H4 (cell line): ENCODE measurements at regions not wholly inside any gene's neighbourhood (a gene's known extent, or its start where the extent isn't known, plus 50 kb on each side); places are given as distances from the start of the nearest gene placed in this dataset.
A peak's percentile ranks its signal among the peaks of the same experiment; 100 is the strongest.

Experiments
- DNase-seq: peaks from one replicate; pipeline ENCODE4 v3.0.0-alpha.2; 2015; ENCODE audit warnings: low spot score

DNA sequence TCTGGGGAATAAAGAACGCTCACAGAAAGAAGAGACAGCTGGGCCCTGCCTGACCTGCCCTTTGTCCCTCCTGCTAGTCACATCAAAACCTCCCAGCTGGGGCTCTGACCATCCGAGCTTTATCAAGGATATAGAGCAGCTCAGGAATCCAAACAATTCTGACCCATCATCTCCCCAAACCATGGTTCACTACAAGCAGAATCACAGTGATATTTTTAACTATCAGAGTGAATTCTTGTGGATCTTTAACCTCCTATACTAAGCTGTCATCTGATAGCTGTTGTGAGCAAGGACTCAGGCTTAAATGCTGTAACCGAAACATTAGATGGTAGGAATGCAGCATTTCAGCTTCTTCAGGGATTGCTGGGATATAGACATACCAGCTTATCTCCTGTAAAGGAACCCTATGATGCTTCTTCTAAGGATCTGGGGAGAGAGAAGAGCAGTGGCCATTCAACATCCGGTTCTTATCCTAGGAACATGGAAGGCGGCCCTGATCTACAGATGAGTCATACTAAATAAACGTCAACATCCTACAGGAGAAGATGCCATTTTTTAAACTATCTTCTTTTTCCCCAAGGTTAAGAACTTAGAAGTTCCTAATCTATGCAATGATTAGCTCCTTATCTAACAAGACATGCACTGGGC lies 84.7 kb upstream of the AKIP1 start:
- peak; percentile 48 for DNase-seq

DNA sequence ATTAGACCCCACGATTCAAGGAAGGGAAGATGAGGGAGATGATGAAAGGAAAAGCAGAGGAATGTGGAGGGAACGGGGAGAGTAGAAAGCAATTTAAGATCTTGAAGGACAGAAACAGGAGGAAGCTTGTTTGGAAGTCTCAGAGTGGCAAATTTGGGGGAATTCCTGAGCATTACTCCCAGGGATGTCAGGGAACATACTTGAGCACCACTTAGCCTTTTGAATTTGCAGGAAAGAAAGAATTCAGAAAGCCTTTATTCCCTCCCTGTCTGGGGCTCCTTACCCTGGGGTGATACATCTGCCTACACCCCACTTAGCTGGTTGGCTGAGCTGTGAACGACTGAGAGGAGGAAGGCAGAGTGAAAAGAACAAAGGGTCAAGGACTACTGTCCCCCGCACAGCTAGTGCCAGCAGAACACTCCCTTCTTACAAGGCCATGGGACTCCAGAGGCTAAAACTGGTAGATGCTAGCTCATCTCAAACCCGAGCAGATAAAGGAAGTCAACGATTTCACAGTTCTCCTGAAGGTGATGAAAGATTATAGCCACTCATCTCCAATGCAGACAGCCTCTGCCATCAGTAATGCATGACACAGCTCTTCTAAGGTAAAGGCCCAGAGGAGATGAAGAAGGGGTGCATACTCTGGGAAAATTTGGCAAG lies 84.0 kb upstream of the AKIP1 start:
- no peak for DNase-seq

DNA sequence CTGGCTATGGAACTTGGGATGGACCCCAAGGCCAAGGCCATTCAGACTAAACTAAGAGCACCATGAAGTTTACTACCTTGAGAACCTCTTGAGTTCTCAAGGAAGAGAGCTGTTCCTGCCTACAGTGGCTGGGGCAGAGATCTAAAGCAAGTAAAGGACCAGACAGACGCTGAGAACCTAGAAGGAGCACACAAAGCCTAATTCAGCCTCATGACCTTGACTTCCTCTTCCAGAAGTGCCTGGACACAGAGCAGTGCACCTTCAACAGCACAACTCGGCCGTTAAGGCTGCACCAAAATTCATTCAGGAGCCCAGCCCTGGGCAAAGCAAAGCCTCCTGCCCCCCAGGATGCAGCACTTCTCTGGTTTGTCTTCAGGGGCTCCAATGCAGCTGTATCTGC lies 82.9 kb upstream of the AKIP1 start:
- no peak for DNase-seq

DNA sequence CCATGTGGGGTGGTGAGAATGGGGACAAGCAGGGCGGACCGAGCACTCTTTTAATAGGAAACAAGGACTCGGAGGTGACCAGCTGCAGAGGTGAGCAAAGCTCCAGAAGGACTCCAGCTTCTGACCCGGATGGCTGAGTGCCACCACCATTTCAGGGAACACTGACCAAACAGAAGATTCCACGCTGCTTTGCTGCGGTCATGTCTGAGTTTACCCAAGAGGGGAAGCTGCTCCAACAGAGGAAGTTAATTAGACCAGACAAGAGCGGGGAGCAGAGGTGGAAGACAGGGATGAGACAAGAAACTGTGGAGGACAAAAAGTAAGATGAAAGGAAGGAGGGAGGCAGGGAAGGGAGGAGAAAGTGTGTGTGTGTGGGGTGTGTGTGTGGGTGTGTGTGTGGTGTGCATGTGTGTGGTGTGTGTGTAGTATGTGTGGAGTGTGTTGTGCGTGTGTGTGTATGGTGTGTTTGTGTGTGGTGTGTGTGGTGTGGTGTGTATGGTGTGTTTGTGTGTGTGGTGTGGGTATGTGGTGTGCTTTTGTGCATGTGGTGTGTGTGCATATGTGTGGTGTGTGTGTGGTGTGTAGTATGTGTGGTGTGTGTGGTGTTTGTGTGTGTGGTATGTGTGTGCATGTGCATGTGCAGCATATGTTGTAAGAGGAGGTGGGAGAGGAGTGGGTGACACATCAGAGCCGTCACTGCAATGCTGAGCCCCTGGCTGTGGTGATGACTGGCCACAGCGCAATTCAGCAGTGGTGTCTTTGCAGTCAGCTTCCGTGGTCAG lies 82.2 kb upstream of the AKIP1 start:
- DNase-seq = no peak

DNA sequence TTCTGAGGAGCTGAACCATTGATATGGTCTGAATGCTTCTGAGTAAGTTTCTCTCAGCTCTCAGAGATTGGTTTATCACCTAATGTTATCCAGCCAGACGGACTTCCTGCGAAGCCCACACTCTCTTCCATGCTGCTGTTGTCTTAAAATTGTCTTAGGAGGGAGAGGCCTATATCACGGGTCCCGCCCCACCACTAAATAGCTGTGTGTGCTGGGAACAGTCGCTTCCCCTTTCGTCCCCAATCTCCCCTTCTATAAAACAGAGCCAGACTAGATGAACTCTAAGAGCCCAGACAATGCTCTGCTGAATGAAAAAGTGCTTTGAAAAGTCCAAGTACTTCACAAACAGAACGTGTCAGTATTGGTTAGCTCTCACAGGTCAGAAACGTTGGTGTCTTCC lies 81.4 kb upstream of the AKIP1 start:
- no peak for DNase-seq

DNA sequence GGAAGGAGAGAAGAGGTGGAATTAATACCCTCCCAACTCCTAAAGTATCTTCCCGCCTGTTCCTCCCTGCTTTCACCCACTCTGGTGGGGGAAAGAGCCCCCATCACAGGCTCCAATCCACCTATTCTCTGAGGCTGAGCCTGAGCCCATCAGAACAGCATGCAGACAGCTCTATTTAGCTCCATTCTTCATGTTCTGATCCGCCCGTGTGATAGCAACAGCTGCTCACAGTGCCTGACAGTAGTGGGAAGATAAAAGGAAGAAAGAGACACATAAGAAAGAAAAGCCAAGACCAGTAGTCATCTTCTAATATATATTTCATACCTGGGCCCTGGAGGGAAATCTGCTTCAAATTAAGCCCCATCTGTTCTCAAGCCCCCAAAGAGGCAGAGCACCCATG lies 80.3 kb upstream of the AKIP1 start:
- no peak for DNase-seq

DNA sequence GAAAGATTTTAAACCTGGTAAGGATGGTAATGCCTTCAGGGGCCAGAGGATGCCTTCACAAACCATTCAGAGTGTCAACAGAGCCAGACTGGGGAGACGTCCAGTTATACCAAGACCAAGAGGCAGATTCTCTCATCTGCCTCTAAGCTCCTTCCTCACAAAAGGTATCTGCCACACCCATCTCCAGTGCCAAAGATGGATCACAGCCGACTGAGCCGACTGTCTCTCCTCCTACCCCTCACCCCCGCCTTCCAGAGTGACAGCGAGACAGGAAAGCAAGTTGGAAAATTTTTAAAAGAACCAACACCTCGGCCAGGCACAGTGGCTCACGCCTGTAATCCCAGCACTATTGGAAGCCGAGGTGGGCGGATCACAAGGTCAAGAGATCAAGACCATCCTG lies 79.1 kb upstream of the AKIP1 start:
- DNase-seq = no peak

DNA sequence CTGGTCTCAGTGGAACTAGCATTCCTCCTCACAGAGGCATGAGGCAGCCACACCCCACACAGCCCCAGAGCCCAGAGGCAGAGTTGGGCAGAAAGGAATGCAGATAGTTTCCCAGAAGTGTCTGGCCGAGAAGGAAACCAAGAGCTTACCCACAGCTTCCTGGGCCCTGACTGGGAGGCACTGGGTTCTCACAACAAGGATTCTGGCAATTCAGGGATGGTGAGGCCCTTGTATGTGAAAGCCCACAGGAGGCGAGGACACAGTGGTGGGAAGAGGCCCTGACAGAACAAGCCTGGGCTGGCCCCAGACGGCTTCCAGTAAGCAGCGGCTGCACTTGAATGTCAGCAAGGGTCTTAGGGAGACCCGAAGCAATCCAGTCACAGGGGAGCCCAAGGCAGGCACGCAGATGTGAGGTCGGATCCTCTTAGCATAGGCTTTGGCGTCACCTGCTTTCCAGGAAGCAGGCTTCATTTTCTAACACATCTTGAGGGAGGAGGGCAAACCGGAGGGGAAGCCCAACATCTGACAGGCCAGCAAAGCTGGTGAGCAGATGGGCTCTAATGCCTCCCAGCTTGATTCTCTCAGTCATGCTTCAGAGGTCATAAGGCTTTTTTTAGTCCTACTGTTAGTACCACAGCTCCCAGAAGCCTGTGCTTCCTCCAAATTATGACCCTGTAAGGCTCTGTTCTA lies 78.3 kb upstream of the AKIP1 start:
- peak; percentile 85 for DNase-seq

DNA sequence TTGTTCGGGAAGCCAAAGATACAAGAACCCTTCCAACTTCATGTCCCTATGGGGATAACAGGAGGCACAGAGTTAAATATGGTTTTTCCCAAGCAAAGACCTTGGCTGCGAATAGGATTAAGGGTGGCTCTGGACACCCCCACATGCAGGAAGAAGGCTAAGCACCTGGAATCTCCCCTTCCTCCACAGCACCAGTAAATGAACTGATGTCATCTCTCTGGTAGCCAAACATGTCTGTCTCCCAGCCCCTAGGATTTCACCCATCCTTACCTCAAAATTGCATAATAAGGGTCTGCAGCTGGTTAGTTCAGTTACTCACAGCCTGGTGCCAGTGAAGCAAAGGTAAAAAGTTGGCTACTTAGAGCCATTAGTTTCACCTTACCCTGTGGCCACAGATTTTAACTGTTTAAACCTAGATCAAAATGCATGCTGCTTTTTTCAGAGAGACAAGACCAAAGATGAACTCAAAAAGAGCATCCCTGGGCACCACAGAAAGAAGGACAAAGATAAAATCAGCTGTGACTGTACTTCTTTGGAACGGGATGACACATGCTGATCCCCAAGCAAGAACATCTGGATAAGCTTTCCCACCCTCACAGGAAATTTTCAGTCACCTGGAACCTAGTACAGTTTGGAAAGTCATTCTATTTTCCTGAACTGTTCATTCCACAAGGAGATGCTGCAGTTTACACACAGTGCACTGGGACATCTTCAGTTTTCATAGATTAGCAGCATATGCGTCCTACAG lies 77.2 kb upstream of the AKIP1 start:
- peak; percentile 61 for DNase-seq

DNA sequence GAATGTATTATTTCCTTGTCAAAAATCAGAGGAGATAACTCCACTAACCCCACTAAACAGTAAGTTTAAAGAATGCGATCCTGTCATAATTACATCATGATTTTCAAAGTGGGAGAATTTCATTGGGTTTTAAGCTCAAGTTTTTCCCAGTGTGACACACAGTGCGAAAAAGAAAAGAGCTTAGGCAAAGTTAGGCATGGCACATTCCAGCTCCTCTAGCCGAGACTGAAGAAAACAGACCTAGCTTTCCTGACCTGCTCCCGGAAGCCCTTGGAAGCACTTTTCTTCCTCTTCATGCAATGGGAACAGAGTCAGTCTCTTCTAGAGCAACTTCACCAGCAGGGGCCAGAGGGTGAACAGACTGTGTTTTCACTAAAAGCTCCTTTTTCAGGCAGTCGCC lies 76.6 kb upstream of the AKIP1 start:
- no peak for DNase-seq

DNA sequence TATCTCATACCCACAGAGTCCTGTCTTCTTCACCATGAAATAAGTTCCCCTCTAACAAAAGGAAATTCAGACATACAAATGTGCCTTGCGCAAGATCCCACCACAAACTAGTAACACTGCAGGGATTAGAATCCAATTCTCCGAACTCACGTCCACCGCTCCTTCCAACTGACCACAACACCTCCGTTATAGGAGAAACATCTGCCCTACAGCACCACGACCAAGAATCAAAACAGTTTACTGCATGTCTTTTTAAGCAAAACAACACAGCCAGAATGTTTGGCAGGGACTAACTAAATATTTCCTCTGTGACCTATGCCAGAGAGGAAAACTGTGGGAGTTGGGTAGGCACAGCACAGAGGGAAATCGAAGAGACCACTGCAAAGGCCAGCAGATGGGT lies 72.7 kb upstream of the AKIP1 start:
- peak; percentile 93 for DNase-seq

DNA sequence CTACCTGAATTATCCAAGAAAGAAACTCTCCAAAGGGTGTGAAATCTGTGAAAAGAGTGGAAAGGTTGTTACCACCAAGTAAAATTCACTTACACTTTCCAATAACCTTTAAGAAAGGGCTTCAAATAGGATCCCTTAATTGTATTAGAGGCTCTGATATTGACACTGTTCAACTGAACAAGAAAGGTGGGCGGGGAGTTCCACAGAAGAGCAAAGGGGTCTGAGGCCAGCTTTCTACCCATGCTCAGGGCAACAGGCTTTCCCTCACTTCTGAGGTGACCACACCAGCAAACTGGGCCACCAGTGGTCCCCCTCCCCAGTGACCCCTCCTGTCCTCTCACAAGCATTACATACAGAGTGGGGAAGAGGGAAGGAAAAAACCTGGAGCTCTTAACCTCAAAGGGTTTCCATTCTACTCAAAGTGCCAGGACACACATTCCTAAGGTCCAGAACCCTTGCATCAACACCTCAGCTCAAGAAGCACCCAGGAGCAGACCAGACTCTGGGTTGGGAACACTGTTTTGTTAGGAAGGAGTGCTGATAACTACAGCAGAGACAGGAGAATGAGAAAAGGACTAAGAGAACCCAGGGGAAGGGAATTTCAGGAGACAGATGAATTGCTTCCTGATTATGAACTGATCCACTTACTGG lies 71.6 kb upstream of the AKIP1 start:
- no peak for DNase-seq

DNA sequence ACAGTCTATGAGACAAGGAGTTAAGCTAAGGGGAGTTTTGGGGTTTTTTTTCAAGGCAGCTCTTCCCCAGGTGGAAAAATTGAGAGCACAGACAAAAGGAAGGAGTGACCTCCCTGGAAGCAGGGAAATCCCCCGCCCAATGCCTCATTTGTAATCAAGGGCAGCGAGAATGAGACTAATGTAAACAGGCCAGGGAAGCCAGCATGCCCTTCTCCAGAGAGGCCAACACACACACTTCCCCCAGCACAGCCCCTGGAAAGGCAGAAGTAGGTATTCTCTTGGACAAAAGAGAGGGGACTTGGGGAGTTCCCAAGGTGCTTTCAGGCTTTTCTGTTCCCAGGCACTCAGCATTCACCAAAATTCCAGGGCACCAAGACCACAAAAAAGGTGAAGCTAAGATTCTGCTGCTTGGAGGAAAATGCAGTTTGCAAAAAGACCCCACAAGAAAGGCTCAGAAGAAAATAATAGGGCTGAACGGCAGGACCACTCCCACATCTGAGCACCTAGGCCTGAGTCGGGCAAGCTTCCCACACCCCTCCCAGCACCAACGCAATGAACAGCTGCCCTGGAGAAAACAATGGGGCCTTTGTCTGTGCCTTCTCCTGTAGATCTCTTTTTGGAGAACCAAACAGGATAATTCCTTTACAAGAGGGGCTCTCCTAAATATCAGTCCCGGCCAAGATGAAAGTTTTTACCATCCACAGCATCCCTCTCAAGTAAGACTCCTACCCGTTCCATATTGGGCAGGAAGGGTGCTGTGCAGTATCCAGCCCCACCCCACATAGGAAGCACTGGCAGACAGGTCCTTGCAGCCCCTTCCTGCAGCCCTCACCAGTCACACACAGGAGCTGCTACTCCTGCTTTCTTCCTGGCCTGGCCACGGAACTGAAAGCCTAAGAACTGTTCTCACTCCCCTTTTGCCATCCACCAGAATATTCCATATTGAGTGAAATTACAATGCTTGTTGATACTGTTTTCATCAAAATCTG lies 70.7 kb upstream of the AKIP1 start:
- peak; percentile 38 for DNase-seq

DNA sequence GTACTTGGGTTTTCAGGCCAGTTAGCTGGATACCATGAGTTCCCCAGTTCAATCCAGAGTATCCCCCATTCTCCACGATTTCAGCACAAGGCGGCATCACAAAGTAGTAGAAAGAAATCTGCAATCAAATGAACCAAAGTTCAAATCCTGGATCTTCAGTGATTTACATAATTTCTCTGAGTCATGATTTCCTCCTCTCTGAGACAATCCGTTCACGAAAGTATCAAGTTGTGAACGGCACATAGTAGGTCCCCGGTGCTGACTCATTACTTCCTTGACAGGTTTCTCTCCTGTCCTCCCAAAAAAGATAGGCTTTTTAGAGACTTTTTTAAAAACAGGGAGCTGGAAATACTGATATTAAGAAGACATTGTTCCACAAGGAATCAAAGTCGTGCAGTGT lies 69.1 kb upstream of the AKIP1 start:
- no peak for DNase-seq

DNA sequence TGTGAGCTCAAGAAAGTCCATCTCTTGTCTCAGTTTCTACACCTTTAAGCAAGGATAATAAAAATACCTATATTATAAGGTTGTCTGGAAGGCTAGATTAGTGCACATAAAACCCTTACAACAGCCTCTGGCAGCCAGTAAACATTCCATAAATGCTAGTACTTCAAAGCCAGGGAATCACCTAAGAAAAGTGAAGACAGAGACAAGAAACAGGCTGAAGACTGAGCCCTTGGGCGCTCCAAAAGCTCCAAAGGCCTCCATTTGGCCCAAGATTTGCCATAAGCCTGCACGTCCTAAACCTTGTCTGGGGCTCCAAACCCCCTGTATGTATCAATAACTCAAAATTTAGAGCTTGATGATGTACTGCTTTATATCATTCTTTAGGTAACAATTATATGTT lies 52.2 kb upstream of the AKIP1 start:
- no peak for DNase-seq
